MV-4-11 (cell line): ENCODE measurements at regions not wholly inside any gene's neighbourhood (a gene's known extent, or its start where the extent isn't known, plus 50 kb on each side); places are given as distances from the start of the nearest gene placed in this dataset.
A peak's percentile ranks its signal among the peaks of the same experiment; 100 is the strongest.
"Not testable (repeated sequence)": the region's sequence is repeated elsewhere in the genome, so short reads cannot be mapped to it uniquely, and the experiment has no call there.

Experiments used
- DNase-seq: peaks from one replicate; lab custom pipeline; 2025; lab: John Stamatoyannopoulos, UW

GRCh38 chr17:77619851-77620250 is 338.7 kb upstream of the TNRC6C start:
- DNase-seq: no peak

- no peak for DNase-seq
These were observed 338.2 kb upstream of the TNRC6C start for GRCh38 chr17:77620282-77620681.

- not testable (repeated sequence) for DNase-seq
These were observed 336.4 kb upstream of the TNRC6C start for GRCh38 chr17:77622084-77622483.

- DNase-seq: no peak
These were observed 335.9 kb upstream of the TNRC6C start for GRCh38 chr17:77622647-77623046.

- DNase-seq: not testable (repeated sequence)
These were observed 335.2 kb upstream of the TNRC6C start for GRCh38 chr17:77623321-77623720.

GRCh38 chr17:77628035-77628434 is 330.5 kb upstream of the TNRC6C start:
- DNase-seq: peak; percentile 65

- not testable (repeated sequence) for DNase-seq
These were observed 329.2 kb upstream of the TNRC6C start for GRCh38 chr17:77629284-77629683.

- DNase-seq: no peak
These were observed 327.2 kb upstream of the TNRC6C start for GRCh38 chr17:77631307-77631706.

- DNase-seq: no peak
These were observed 325.9 kb upstream of the TNRC6C start for GRCh38 chr17:77632619-77633018.

GRCh38 chr17:77634710-77635109 is 323.8 kb upstream of the TNRC6C start:
- no peak for DNase-seq

- no peak for DNase-seq
These were observed 323.3 kb upstream of the TNRC6C start for GRCh38 chr17:77635176-77635575.

- not testable (repeated sequence) for DNase-seq
These were observed 322.7 kb upstream of the TNRC6C start for GRCh38 chr17:77635785-77636184.

- no peak for DNase-seq
These were observed 321.4 kb upstream of the TNRC6C start for GRCh38 chr17:77636835-77637817.

- no peak for DNase-seq
These were observed 320.5 kb upstream of the TNRC6C start for GRCh38 chr17:77637818-77638575.

GRCh38 chr17:77640252-77640651 is 318.3 kb upstream of the TNRC6C start:
- DNase-seq: no peak

GRCh38 chr17:77640916-77641605 is 317.4 kb upstream of the TNRC6C start:
- no peak for DNase-seq

GRCh38 chr17:77641718-77642117 is 316.8 kb upstream of the TNRC6C start:
- no peak for DNase-seq

- no peak for DNase-seq
These were observed 314.1 kb upstream of the TNRC6C start for GRCh38 chr17:77644181-77645071.

GRCh38 chr17:77645072-77646045 is 313.1 kb upstream of the TNRC6C start:
- peak; percentile 77 for DNase-seq

- no peak for DNase-seq
These were observed 312.5 kb upstream of the TNRC6C start for GRCh38 chr17:77646046-77646430.
